HL-60 (cell line): ENCODE measurements at regions not wholly inside any gene's neighbourhood (a gene's known extent, or its start where the extent isn't known, plus 50 kb on each side); places are given as distances from the start of the nearest gene placed in this dataset.

ENCODE experiments used
- DNase-seq, 2 experiments: peaks; one replicate each; pipeline ENCODE4 v3.0.0-alpha.2; 2010 to 2020; ENCODE audit warnings: low read depth in 1 of 2, low spot score in 1 of 2
- H3K27ac ChIP-seq: fragments of 250-450 bp; sonication (Bioruptor Pico); replicated peaks from 2 replicates; pipeline ENCODE4 v1.5.1; 2020; ENCODE audit warnings: mild to moderate bottlenecking, moderate library complexity
- H3K27me3 ChIP-seq: fragments of 250-450 bp; sonication (Bioruptor Pico); 2 replicates; pipeline ENCODE4 v1.5.1; 2021; ENCODE audit warnings: mild to moderate bottlenecking, moderate library complexity; ENCODE audit not compliant: insufficient read depth, poor library complexity, severe bottlenecking
- H3K4me3 ChIP-seq: replicated peaks from 2 replicates; pipeline ENCODE4 v1.5.1; 2011; ENCODE audit warnings: mild to moderate bottlenecking, control low read depth, low read length; ENCODE audit not compliant: insufficient read depth
- GABPA ChIP-seq: IDR thresholded peaks from 2 replicates; pipeline ENCODE4 v1.6.1; 2012; ENCODE audit warnings: low read depth
- POLR2AphosphoS5 ChIP-seq: IDR thresholded peaks from 2 replicates; pipeline ENCODE4 v1.6.1; 2012; ENCODE audit warnings: low read depth
- SPI1 ChIP-seq: IDR thresholded peaks from 2 replicates; pipeline ENCODE4 v1.6.1; 2012; ENCODE audit warnings: low read depth, mild to moderate bottlenecking, borderline replicate concordance
- TF ChIP-seq, protein P1 (sequence below): IDR thresholded peaks from one replicate; pipeline ENCODE4 v1.5.1; 2011; ENCODE audit warnings: low read length, control low read depth, inconsistent platforms; ENCODE audit not compliant: insufficient read depth
- TF ChIP-seq, protein P2 (sequence below): IDR thresholded peaks from 2 replicates; pipeline ENCODE4 v1.6.1; 2012; ENCODE audit warnings: low read depth; ENCODE audit not compliant: insufficient replicate concordance

DNA sequence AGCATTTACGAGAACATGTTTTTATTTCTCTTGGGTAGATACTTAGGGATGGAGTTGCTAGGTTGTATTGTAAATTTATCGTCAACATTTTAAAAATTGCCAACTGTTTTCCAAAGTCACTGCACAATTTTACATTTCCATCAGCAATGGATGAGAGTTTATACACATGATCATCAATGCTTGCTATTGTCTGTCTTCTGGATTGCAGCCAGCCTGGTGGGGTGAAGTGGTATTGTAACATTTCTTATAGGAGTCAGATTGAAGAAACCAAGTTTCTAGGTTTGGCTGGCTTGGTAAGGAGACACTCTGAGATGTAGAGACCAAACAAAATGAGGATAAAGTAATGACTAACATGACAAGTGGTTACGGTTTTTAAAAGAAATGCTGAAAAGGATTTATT lies 57.1 kb upstream of the HDDC2 start:
- TF ChIP-seq GABPA (no peak), POLR2AphosphoS5 (no peak), SPI1 (no peak)
- TF ChIP-seq, protein P1, sequence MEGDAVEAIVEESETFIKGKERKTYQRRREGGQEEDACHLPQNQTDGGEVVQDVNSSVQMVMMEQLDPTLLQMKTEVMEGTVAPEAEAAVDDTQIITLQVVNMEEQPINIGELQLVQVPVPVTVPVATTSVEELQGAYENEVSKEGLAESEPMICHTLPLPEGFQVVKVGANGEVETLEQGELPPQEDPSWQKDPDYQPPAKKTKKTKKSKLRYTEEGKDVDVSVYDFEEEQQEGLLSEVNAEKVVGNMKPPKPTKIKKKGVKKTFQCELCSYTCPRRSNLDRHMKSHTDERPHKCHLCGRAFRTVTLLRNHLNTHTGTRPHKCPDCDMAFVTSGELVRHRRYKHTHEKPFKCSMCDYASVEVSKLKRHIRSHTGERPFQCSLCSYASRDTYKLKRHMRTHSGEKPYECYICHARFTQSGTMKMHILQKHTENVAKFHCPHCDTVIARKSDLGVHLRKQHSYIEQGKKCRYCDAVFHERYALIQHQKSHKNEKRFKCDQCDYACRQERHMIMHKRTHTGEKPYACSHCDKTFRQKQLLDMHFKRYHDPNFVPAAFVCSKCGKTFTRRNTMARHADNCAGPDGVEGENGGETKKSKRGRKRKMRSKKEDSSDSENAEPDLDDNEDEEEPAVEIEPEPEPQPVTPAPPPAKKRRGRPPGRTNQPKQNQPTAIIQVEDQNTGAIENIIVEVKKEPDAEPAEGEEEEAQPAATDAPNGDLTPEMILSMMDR = no peak
- TF ChIP-seq, protein P2, sequence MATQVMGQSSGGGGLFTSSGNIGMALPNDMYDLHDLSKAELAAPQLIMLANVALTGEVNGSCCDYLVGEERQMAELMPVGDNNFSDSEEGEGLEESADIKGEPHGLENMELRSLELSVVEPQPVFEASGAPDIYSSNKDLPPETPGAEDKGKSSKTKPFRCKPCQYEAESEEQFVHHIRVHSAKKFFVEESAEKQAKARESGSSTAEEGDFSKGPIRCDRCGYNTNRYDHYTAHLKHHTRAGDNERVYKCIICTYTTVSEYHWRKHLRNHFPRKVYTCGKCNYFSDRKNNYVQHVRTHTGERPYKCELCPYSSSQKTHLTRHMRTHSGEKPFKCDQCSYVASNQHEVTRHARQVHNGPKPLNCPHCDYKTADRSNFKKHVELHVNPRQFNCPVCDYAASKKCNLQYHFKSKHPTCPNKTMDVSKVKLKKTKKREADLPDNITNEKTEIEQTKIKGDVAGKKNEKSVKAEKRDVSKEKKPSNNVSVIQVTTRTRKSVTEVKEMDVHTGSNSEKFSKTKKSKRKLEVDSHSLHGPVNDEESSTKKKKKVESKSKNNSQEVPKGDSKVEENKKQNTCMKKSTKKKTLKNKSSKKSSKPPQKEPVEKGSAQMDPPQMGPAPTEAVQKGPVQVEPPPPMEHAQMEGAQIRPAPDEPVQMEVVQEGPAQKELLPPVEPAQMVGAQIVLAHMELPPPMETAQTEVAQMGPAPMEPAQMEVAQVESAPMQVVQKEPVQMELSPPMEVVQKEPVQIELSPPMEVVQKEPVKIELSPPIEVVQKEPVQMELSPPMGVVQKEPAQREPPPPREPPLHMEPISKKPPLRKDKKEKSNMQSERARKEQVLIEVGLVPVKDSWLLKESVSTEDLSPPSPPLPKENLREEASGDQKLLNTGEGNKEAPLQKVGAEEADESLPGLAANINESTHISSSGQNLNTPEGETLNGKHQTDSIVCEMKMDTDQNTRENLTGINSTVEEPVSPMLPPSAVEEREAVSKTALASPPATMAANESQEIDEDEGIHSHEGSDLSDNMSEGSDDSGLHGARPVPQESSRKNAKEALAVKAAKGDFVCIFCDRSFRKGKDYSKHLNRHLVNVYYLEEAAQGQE = no peak
- no peak for DNase-seq
- Histone ChIP-seq H3K27ac (no peak overlapping the region), H3K27me3 (peaks cover 20% of the 10 kb centered on the region), H3K4me3 (no peak overlapping the region)

DNA sequence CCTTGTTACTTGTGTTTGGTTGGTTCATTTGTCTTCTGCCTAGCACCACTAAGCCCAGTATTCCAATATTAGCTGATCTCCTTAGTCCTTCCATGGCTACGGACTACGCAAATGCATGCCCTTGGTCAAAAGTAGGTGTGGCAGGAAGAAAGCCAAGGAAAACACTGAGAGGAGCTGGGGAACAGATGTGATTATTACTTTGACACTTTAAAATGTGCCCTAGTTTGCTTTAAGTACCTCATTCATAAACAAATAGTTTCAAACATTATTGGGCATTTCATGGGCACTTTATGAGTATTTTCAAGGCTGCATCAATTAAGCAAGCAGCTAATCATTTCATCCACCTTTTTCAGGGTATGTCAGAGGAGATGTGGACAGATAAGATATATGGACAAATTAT lies 60.1 kb upstream of the HDDC2 start:
- H3K4me3 ChIP-seq = no peak overlapping the region

DNA sequence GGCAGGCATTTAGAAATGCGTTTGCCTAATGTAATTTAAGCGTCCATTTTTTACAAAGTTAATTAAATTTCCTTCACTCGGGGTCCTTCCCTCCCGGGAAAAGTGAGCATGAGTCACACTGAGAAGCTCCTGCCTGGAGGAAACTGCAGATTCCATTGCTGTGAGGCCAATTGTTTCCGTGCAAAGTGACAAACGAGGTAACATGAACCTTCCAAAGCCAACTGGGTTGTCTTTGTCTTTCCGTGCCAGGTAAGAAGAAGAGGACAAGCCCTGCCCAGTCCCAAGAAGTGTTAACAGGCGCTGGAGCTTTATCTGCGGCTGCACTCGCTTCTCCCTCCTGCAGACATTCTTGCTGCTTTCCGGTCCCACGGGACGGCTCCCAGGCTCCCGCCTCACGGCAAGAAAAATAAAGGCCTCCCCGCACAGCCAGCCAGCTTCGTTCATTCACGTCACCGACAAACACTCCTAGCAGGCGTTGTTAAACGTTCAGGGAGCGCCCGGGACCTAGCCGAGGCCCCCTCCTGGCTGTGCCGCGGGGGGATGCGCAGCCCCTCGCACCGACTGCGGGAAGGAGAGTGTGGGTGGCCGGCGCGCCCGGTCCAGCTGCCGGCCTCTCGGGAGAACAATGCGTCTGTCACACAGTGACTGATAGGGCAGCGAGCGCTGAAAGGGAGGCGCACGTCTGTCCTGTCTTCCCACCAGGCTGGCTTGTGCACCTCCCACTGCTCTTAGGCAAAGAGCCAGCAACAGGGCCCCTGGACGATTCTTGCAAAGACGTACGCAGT lies 61.5 kb upstream of the HDDC2 start:
- no peak for DNase-seq
- Histone ChIP-seq H3K27me3 (peaks cover 21% of the 10 kb centered on the region), H3K4me3 (no peak overlapping the region), H3K27ac (no peak overlapping the region)
- TF ChIP-seq GABPA (no peak), SPI1 (no peak), POLR2AphosphoS5 (no peak)
- TF ChIP-seq, protein P1 = no peak
- TF ChIP-seq, protein P2 = no peak

More for the DNA sequence above, 60.1 kb upstream of the HDDC2 start:
- no peak for TF ChIP-seq SPI1
- no peak for TF ChIP-seq GABPA
- TF ChIP-seq, protein P2 = no peak
- TF ChIP-seq POLR2AphosphoS5 = no peak
- TF ChIP-seq, protein P1 = no peak
- Histone ChIP-seq H3K27ac (no peak overlapping the region), H3K27me3 (peaks cover 21% of the 10 kb centered on the region)
- DNase-seq = no peak
